Erythroblast (primary cell): ENCODE measurements at regions not wholly inside any gene's neighbourhood (a gene's known extent, or its start where the extent isn't known, plus 50 kb on each side); places are given as distances from the start of the nearest gene placed in this dataset.
"Not testable (repeated sequence)": the region's sequence is repeated elsewhere in the genome, so short reads cannot be mapped to it uniquely, and the experiment has no call there.

Source experiments
- DNase-seq, 2 experiments: peaks; one replicate each; lab custom pipeline; 2025; lab: John Stamatoyannopoulos, UW
- GATA1 ChIP-seq: IDR thresholded peaks from 2 replicates; pipeline ENCODE4 v1.6.1; 2011; ENCODE audit warnings: low read depth, mild to moderate bottlenecking, control low read depth, low read length, moderate library complexity
- POLR2A ChIP-seq: IDR thresholded peaks from 2 replicates; pipeline ENCODE4 v1.6.1; 2011; ENCODE audit warnings: mild to moderate bottlenecking, low read length

DNA sequence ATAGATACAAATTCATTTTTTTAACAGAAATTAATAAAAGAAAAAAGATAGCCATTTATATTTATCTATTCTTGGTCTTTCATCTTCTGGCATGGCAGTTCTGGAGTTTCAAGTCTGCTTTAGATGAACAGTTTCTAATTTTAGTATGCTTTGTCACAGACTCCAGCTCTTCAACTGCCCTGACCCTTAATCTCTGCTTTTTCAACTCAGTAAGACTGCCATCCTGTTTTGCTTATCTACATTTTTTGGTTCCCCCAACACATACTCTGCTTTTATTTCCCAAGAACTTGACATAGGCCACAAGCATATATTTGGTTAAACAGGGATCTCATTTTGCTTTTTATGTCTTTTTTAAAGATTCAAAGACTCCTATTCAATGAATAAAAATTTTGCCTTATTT is 309.3 kb upstream of the KCND2 start:
- no peak for TF ChIP-seq POLR2A
- TF ChIP-seq GATA1, result no peak
- DNase-seq, result no peak

DNA sequence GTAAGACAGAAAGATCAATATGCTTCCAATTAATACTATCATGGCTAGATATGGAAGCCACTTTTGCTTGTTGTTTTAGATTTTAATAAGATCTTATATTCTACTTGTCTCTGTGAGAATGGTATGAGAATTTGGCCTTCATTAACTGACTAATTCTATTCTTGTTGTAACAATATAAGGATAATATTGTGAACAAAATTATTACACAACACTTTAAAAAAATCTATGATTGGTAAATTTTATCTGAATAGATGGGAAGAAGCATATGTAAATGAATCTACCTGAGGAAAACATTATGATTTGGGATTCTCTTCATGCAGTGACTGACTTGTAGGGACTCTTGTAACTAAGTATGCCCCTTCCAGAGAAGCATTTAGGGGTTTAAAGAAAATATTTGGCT is 308.9 kb upstream of the KCND2 start:
- no peak for TF ChIP-seq GATA1
- TF ChIP-seq POLR2A, result no peak
- no peak for DNase-seq

DNA sequence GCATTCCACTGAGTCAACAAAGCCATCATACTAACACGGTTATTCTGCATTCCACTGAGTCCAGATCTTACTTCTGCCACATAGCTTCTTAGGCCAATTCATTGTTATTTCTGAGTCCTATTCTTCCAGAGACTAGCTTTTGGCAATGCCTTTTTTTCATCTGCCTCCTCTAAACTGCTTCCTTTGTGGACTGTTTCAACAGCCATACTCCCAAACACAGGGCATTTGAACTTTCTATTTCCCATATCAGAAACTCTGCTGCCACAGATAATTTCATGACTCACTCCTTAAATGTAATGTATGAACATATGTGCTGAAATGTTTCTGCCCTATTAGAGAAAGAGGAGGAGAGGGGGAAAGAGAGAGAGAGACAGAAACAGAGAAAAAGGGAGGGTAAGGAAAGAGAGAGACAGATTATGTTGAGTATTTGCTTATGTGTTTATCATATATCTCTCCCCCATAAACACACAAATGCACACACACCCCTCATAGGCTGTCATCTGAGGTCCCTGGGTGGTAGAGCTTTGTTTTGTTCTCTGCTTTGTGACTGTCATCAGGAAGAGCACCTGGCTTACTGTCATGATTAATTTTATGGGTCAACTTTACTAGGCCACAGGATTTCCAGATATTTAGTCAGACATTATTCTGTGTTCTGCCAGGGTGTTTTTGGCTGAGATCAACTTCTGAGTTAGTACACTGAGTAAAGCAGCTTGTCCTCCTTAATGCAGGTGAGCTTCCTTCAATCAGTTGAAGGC is 308.0 kb upstream of the KCND2 start:
- peak; percentile 38 to 47 for DNase-seq
- no peak for TF ChIP-seq POLR2A
- no peak for TF ChIP-seq GATA1

- TF ChIP-seq GATA1, result no peak
- no peak for TF ChIP-seq POLR2A
- no peak for DNase-seq
These were observed 305.8 kb upstream of the KCND2 start for GRCh38 chr7:119967221-119967620.

DNA sequence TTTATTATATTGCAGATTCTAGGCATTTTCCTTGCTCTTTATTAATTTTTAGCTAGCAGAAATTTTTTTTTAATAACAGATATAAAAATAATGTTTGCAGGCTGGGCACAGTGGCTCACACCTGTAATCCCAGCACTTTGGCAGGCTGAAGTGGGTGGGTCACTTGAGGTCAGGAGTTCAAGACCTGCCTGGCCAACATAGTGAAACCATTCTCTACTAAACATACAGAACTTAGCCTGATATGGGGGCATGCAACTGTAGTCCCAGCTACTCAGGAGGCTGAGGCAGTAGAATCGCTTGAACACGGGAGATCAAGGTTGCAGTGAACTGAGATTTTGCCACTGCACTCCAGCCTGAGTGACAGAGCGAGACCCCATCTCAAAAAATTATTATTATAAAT is 304.6 kb upstream of the KCND2 start:
- DNase-seq, result not testable (repeated sequence)

DNA sequence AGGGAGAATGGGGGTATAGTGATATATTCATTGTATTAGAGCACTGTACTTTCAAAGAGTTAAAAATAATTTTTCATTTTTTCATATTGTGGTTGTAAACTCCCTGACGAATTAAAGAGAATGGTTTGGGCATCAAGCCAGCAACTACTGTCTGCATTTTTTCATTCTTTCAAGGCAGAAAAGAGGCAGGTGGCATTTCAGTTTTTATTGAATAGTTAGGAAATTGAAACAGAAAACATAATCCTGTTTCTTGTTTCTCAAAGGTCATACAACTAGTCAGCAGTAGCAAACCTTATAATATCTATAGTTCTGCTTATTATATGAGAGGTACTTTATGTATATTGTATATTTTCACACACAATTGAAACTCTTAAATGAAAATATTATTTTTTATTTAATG is 303.9 kb upstream of the KCND2 start:
- no peak for DNase-seq

DNA sequence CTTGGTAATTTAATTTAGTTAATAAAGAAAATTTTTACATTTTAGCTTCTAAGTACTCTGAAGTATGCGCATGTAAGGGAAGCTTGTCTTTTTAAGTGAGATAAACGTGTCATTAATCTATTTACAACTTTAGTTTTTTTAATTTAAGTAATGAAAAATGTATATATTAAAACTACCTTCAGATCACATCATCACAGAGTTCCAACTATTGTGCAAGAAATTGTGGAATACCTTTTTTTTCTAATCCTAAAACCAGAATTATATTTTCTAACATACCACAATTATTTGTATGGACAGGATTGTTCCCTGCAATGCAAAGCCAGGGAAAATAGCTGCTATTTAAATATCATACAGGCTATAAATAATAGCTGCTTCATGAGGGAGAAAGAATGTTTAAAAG is 303.2 kb upstream of the KCND2 start:
- DNase-seq, result no peak
- TF ChIP-seq GATA1 (no peak), POLR2A (no peak)

More for the DNA sequence above, 303.9 kb upstream of the KCND2 start:
- TF ChIP-seq POLR2A (no peak), GATA1 (no peak)

DNA sequence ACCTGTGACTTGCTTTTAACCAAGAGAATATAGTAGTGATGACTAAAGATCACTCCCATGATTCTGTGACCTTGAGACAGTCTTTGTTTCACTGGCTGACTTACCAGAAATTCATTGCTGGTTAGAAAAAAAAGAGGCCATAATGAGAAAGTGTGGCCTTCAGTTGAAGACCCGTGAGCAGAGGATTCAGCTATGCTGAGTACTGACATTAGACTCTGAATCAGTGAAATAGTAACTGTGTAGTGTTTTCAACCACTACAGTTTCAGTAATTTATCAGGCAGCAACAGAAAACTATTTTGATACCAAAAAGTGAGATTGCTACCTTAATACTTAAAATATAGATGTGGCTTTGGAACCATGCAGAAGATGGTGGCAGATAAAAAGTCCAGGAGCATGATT is 298.0 kb upstream of the KCND2 start:
- TF ChIP-seq POLR2A (no peak), GATA1 (no peak)

DNA sequence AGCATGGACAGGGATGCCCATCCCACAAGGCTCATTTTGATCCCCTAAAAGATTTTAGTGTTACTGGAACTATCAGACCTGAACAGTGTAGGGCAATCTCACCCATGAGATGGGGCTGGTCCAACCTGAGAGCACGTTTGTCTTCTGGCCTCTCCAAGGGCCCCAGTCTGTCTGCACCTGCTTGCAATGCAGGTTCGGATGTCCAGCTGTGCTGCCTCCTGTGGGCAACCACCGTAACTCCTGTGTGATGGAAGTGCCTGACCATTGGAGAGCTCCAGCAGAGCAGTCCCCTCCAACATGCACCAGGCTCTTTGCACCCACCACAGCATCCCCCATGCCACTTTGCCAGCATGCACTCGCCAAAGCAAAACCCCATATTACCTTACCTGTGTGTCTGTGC is 290.1 kb upstream of the KCND2 start:
- TF ChIP-seq GATA1 (no peak), POLR2A (no peak)
- DNase-seq, result no peak

More for the DNA sequence above, 298.0 kb upstream of the KCND2 start:
- no peak for DNase-seq

DNA sequence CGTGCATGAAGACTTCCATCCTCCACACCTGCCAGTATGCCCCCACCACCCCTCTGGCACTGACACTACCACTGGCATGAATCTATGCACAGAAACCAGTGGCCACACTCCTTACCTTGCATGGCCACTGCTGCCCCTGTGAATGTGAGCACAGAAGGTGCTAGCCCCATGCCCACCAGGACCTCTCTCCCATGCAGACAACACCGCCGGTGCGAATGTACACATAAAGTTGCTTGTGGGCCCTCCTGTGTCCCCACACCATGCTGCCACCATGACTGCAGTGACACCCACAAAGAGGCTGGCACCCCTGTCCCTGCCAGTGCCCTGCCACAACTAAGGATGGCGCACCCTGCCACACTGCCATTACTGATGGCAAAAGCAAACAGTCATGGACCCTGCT is 289.5 kb upstream of the KCND2 start:
- DNase-seq, result no peak
- no peak for TF ChIP-seq GATA1

- no peak for DNase-seq
- no peak for TF ChIP-seq GATA1
- TF ChIP-seq POLR2A, result no peak
These were observed 288.7 kb upstream of the KCND2 start for GRCh38 chr7:119984247-119984646.

DNA sequence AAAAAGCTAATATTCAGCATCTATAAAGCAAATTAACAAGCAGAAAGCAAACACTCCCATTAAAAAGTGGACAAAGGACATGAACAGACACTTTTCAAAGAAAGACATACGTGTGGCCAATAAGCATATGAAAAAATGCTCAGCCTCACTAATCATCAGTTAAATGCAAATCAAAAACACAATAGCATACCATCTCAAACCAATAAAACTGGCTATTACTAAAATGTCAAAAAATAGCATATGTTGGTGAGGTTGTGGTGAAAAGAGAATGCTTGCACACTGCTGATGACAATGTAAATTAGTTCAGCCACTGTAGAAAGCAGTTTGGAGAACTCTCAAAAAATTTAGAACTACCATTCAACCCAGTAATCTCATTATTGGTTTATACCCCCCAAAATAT is 284.6 kb upstream of the KCND2 start:
- no peak for DNase-seq
- TF ChIP-seq GATA1 (no peak), POLR2A (no peak)

- DNase-seq, result no peak
- TF ChIP-seq GATA1 (no peak), POLR2A (no peak)
These were observed 278.0 kb upstream of the KCND2 start for GRCh38 chr7:119994928-119995327.

- TF ChIP-seq POLR2A (no peak), GATA1 (no peak)
- DNase-seq, result no peak
These were observed 276.3 kb upstream of the KCND2 start for GRCh38 chr7:119996634-119997033.
